ENCODE measurements at regions not wholly inside any gene's neighbourhood (a gene's known extent, or its start where the extent isn't known, plus 50 kb on each side); places are given as distances from the start of the nearest gene placed in this dataset.

GRCh38 chr12:73330584-73331351, 1058.6 kb downstream of the TRHDE start:
- H3K79me2 ChIP-seq (ENCODE audit: control insufficient read depth, insufficient read depth, low read length): no peaks in the 10 kb centered on the region
- H3K9ac ChIP-seq (ENCODE audit: control insufficient read depth, extremely low read depth, insufficient read depth, low read length): no peak overlapping the region
- H3K27ac ChIP-seq (ENCODE audit: control insufficient read depth, insufficient read depth, low read length): no peak overlapping the region
- no peaks in the 10 kb centered on the region for H3K36me3 ChIP-seq (ENCODE audit: control insufficient read depth in 2 of 2, extremely low read depth in 1 of 2, insufficient read depth in 2 of 2, low read length in 2 of 2)
- no peak overlapping the region for H3K4me2 ChIP-seq (ENCODE audit: control insufficient read depth, extremely low read depth, insufficient read depth, low read depth, low read length)
- no peaks in the 10 kb centered on the region for H3K27me3 ChIP-seq (ENCODE audit: control insufficient read depth, extremely low read depth, insufficient read depth, low read length)
- H3K4me3 ChIP-seq (ENCODE audit: control insufficient read depth in 2 of 3, extremely low read depth in 1 of 3, insufficient read depth in 2 of 3, low read depth in 1 of 3, low read length in 3 of 3): no peak overlapping the region
- no peaks in the 10 kb centered on the region for H4K20me1 ChIP-seq (ENCODE audit: control insufficient read depth, extremely low read depth, insufficient read depth, low read length)
- H3K4me1 ChIP-seq (ENCODE audit: control insufficient read depth, extremely low read depth, insufficient read depth, low read length): no peaks in the 10 kb centered on the region
- no peak overlapping the region for H2AFZ ChIP-seq (ENCODE audit: control insufficient read depth, low read length)
- DNase-seq (ENCODE audit: low read depth, low spot score) (no peak), FAIRE-seq (no peak)
- no peaks in the 10 kb centered on the region for H3K9me1 ChIP-seq (ENCODE audit: control insufficient read depth, extremely low read depth, insufficient read depth, low read length)
- dilution Hi-C loops (cut with MboI; ENCODE audit: extremely low pct_ligation_motif_present, low sequenced_read_pairs): no loop called here
- TF ChIP-seq EZH2 (IDR thresholded peaks at IDR 0.05; ENCODE audit: low read length) (no peak), CTCF (optimal IDR thresholded peaks at IDR 0.05 in 1 of 3, IDR thresholded peaks at IDR 0.05 in 1 of 3, conservative IDR thresholded peaks at IDR 0.05 in 1 of 3; ENCODE audit: extremely low read depth in 1 of 3, insufficient read depth in 2 of 3, low read length in 3 of 3) (no peak)
- H3K9me3 ChIP-seq (ENCODE audit: control insufficient read depth, low read depth, low read length): no peaks in the 10 kb centered on the region

- H3K27me3 ChIP-seq (ENCODE audit: control insufficient read depth, extremely low read depth, insufficient read depth, low read length): no peaks in the 10 kb centered on the region
- H3K36me3 ChIP-seq (ENCODE audit: control insufficient read depth in 2 of 2, extremely low read depth in 1 of 2, insufficient read depth in 2 of 2, low read length in 2 of 2): no peaks in the 10 kb centered on the region
- TF ChIP-seq CTCF (optimal IDR thresholded peaks at IDR 0.05 in 1 of 3, IDR thresholded peaks at IDR 0.05 in 1 of 3, conservative IDR thresholded peaks at IDR 0.05 in 1 of 3; ENCODE audit: extremely low read depth in 1 of 3, insufficient read depth in 2 of 3, low read length in 3 of 3) (no peak), EZH2 (IDR thresholded peaks at IDR 0.05; ENCODE audit: low read length) (no peak)
- H3K79me2 ChIP-seq (ENCODE audit: control insufficient read depth, insufficient read depth, low read length): no peaks in the 10 kb centered on the region
- dilution Hi-C loops (cut with MboI; ENCODE audit: extremely low pct_ligation_motif_present, low sequenced_read_pairs): no loop called here
- no peaks in the 10 kb centered on the region for H3K9me3 ChIP-seq (ENCODE audit: control insufficient read depth, low read depth, low read length)
- no peak overlapping the region for H3K4me2 ChIP-seq (ENCODE audit: control insufficient read depth, extremely low read depth, insufficient read depth, low read depth, low read length)
- FAIRE-seq (no peak), DNase-seq (ENCODE audit: low read depth, low spot score) (no peak)
- H3K9me1 ChIP-seq (ENCODE audit: control insufficient read depth, extremely low read depth, insufficient read depth, low read length): no peaks in the 10 kb centered on the region
- H2AFZ ChIP-seq (ENCODE audit: control insufficient read depth, low read length): no peak overlapping the region
- H3K9ac ChIP-seq (ENCODE audit: control insufficient read depth, extremely low read depth, insufficient read depth, low read length): no peak overlapping the region
- H3K4me1 ChIP-seq (ENCODE audit: control insufficient read depth, extremely low read depth, insufficient read depth, low read length): no peaks in the 10 kb centered on the region
- no peak overlapping the region for H3K4me3 ChIP-seq (ENCODE audit: control insufficient read depth in 2 of 3, extremely low read depth in 1 of 3, insufficient read depth in 2 of 3, low read depth in 1 of 3, low read length in 3 of 3)
- no peaks in the 10 kb centered on the region for H4K20me1 ChIP-seq (ENCODE audit: control insufficient read depth, extremely low read depth, insufficient read depth, low read length)
- H3K27ac ChIP-seq (ENCODE audit: control insufficient read depth, insufficient read depth, low read length): no peak overlapping the region
Observed at GRCh38 chr12:73341559-73342247, 1069.5 kb downstream of the TRHDE start.

All from keratinocyte (primary cell).